ENCODE measurements at regions not wholly inside any gene's neighbourhood (a gene's known extent, or its start where the extent isn't known, plus 50 kb on each side); places are given as distances from the start of the nearest gene placed in this dataset.
"Not testable (repeated sequence)": the region's sequence is repeated elsewhere in the genome, so short reads cannot be mapped to it uniquely, and the experiment has no call there.

GRCh38 chr9:761793-762560 lies 79.5 kb upstream of the DMRT1 start:
- DNase-seq = no peak
- Histone ChIP-seq H3K36me3 (no peaks in the 10 kb centered on the region), H3K4me1 (peaks cover 0 to 27% (median 11%) of the 10 kb centered on the region in 4 donors), H3K27me3 (peaks cover 0 to 2% (median 0%) of the 10 kb centered on the region in 3 donors), H3K4me3 (no peak overlapping the region), H3K9me3 (no peaks in the 10 kb centered on the region), H3K27ac (peak overlapping the region in 2 of 5 donors; percentile 5 to 39)
- intact Hi-C loops (cut with DNase I; ENCODE audit: low total_unique reads) = loop anchor here (5.0 kb wide), 1 partner anchor 380 kb away; no protein-coding TSS in a partner anchor
- TF ChIP-seq, protein P1, sequence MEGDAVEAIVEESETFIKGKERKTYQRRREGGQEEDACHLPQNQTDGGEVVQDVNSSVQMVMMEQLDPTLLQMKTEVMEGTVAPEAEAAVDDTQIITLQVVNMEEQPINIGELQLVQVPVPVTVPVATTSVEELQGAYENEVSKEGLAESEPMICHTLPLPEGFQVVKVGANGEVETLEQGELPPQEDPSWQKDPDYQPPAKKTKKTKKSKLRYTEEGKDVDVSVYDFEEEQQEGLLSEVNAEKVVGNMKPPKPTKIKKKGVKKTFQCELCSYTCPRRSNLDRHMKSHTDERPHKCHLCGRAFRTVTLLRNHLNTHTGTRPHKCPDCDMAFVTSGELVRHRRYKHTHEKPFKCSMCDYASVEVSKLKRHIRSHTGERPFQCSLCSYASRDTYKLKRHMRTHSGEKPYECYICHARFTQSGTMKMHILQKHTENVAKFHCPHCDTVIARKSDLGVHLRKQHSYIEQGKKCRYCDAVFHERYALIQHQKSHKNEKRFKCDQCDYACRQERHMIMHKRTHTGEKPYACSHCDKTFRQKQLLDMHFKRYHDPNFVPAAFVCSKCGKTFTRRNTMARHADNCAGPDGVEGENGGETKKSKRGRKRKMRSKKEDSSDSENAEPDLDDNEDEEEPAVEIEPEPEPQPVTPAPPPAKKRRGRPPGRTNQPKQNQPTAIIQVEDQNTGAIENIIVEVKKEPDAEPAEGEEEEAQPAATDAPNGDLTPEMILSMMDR (IDR thresholded peaks at IDR 0.05) = no peak
- 80 to 92% (median 89%) methylated on average over 13 of the region's 13 CpGs for WGBS, 5 donors

GRCh38 chr9:763692-764091 lies 77.8 kb upstream of the DMRT1 start:
- DNase-seq = no peak
- Histone ChIP-seq H3K4me3 (peak overlapping the region in 1 of 4 donors; percentile 19), H3K27ac (no peak overlapping the region), H3K9me3 (no peaks in the 10 kb centered on the region), H3K4me1 (peaks cover 0 to 23% (median 11%) of the 10 kb centered on the region in 4 donors), H3K27me3 (peaks cover 0 to 7% (median 0%) of the 10 kb centered on the region in 3 donors), H3K36me3 (no peaks in the 10 kb centered on the region)
- 65 to 82% (median 75%) methylated on average over 6 of the region's 6 CpGs for WGBS, 5 donors
- intact Hi-C loops (cut with DNase I; ENCODE audit: low total_unique reads) = loop anchor here (5.0 kb wide), 1 partner anchor 381 kb away; no protein-coding TSS in a partner anchor
- TF ChIP-seq, protein P1 (IDR thresholded peaks at IDR 0.05) = no peak
- no peak for TF ChIP-seq EP300 (IDR thresholded peaks at IDR 0.05)
- no peak for TF ChIP-seq POLR2A (IDR thresholded peaks at IDR 0.05)

GRCh38 chr9:764105-764524 lies 77.4 kb upstream of the DMRT1 start:
- intact Hi-C loops (cut with DNase I; ENCODE audit: low total_unique reads) = loop anchor here (5.0 kb wide), 1 partner anchor 382 kb away; no protein-coding TSS in a partner anchor
- peak overlapping the region in 1 of 4 donors; percentile 19 for H3K4me3 ChIP-seq
- H3K4me1 ChIP-seq = peaks cover 0 to 23% (median 11%) of the 10 kb centered on the region in 4 donors
- H3K27ac ChIP-seq = no peak overlapping the region
- H3K36me3 ChIP-seq = no peaks in the 10 kb centered on the region
- WGBS, 5 donors = 22 to 40% (median 33%) methylated on average over 12 of the region's 12 CpGs
- H3K27me3 ChIP-seq = peaks cover 0 to 7% (median 0%) of the 10 kb centered on the region in 3 donors
- peak; percentile 71 to 88 for DNase-seq
- H3K9me3 ChIP-seq = no peaks in the 10 kb centered on the region
- TF ChIP-seq EP300 (IDR thresholded peaks at IDR 0.05) (no peak), POLR2A (IDR thresholded peaks at IDR 0.05) (no peak), POLR2AphosphoS5 (IDR thresholded peaks at IDR 0.05) (peak in 1 of 3 donors; percentile 60)
- TF ChIP-seq, protein P1 (IDR thresholded peaks at IDR 0.05) = peak in 5 of 7 experiments; percentile 78 to 97 (median 92)

DNA sequence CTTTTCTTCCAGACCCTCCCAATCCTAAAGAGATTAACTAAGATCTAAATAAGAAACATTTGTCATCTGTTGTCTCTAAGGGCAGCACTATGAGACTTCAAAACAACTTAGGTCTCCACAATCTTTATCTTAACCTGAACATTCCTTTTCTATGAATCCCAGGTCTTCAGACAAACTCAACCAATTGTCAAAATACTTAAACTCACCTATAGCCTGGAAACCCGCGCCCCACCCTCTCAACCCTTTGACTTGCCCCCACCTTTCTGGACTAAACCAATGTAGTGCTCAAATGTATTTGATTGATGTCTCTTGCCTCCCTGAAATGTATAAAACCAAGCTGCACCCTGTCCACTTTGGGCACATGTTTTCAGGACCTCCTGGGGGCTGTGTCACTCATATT lies 76.5 kb upstream of the DMRT1 start:
- intact Hi-C loops (cut with DNase I; ENCODE audit: low total_unique reads) = loop anchor here (5.0 kb wide), 1 partner anchor 383 kb away; no protein-coding TSS in a partner anchor
- TF ChIP-seq EP300 (IDR thresholded peaks at IDR 0.05) (no peak), POLR2AphosphoS5 (IDR thresholded peaks at IDR 0.05) (no peak), POLR2A (IDR thresholded peaks at IDR 0.05) (no peak)
- TF ChIP-seq, protein P1 (IDR thresholded peaks at IDR 0.05) = no peak
- H3K9me3 ChIP-seq = no peaks in the 10 kb centered on the region
- no peak overlapping the region for H3K4me3 ChIP-seq
- no peak for DNase-seq
- peaks cover 0 to 23% (median 11%) of the 10 kb centered on the region in 4 donors for H3K4me1 ChIP-seq
- H3K27me3 ChIP-seq = peaks cover 0 to 7% (median 0%) of the 10 kb centered on the region in 3 donors
- H3K27ac ChIP-seq = no peak overlapping the region
- H3K36me3 ChIP-seq = no peaks in the 10 kb centered on the region
- WGBS, 5 donors = 81 to 93% (median 89%) methylated on average over 2 of the region's 2 CpGs

DNA sequence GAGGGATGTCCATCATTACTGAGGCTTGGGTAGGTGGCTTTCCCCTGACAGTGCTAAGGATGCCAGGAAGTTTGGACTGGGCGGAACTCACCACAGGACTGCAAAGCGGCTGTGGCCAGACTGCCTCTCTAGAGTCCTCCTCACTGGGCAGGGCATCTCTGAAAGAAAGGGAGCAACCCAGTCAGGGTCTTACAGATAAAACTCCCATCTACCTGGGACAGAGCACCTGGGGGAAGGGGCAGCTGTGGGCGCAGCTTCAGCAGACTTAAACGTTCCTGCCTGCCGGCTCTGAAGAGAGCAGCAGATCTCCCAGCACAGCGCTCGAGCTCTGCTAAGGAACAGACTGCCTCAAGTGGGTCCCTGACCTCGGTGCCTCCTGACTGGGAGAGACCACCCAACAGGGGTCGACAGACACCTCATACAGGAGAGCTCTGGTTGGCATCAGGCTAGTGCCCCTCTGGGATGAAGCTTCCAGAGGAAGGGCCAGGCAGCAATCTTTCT lies 74.4 kb upstream of the DMRT1 start:
- H3K4me1 ChIP-seq; intact Hi-C loops (cut with DNase I; ENCODE audit: low total_unique reads); H3K27me3 ChIP-seq; H3K4me3 ChIP-seq; H3K36me3 ChIP-seq; DNase-seq; H3K9me3 ChIP-seq; H3K27ac ChIP-seq: not testable (repeated sequence)
- WGBS, 5 donors = 84 to 97% (median 95%) methylated on average over 9 of the region's 9 CpGs
